ENCODE measurements at regions not wholly inside any gene's neighbourhood (a gene's known extent, or its start where the extent isn't known, plus 50 kb on each side); places are given as distances from the start of the nearest gene placed in this dataset.

DNA sequence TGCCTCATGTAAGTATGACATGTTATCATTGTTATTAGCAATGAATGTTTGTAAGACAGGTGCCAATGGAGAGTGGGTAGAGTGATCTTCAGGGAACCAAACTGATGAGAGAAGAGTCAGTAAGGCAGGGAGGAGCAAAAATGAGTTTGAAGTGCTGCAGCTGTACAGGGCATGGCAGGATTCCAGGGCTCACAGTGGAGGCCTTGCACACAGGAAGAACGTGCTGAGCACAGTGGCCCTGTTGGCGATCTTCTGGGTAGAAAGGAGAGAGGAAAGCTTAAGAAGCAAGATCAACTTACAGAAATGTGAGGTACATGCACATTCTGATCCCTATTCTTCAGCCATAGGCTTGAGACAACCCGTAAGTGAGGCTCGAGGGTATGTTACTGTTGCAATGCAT lies 219.3 kb upstream of the TMEM45B start:
- TF ChIP-seq, protein P1, sequence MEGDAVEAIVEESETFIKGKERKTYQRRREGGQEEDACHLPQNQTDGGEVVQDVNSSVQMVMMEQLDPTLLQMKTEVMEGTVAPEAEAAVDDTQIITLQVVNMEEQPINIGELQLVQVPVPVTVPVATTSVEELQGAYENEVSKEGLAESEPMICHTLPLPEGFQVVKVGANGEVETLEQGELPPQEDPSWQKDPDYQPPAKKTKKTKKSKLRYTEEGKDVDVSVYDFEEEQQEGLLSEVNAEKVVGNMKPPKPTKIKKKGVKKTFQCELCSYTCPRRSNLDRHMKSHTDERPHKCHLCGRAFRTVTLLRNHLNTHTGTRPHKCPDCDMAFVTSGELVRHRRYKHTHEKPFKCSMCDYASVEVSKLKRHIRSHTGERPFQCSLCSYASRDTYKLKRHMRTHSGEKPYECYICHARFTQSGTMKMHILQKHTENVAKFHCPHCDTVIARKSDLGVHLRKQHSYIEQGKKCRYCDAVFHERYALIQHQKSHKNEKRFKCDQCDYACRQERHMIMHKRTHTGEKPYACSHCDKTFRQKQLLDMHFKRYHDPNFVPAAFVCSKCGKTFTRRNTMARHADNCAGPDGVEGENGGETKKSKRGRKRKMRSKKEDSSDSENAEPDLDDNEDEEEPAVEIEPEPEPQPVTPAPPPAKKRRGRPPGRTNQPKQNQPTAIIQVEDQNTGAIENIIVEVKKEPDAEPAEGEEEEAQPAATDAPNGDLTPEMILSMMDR (IDR thresholded peaks at IDR 0.05; ENCODE audit: low read depth, low read length): no peak
- no peak overlapping the region for H3K4me3 ChIP-seq (replicated peaks in 1 of 2; ENCODE audit: low read depth in 2 of 2, low read length in 2 of 2)
- no peak for DNase-seq (ENCODE audit: low read depth in 2 of 2)

DNA sequence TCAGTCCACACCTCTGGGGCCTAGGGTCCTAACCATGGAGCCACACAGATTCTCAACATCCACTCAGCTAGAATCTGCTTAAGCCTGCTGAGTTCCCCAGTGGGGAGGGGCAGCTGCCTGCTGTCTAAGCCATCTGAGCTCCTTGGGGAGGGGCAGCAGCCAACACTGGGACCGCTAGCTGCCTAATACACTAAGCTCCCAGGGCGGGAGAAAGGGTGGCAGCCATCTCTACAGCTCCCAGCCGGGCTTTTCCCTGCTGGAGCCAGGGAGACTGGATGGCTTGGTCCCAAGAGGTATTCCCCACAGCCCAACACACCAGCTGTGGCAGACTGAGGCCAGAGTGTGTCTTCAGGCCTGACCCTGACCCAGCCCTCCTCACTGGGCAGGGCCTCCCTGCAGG lies 217.3 kb upstream of the TMEM45B start:
- DNase-seq (ENCODE audit: low read depth in 2 of 2): no peak
- TF ChIP-seq, protein P1 (IDR thresholded peaks at IDR 0.05; ENCODE audit: low read depth, low read length): no peak

DNA sequence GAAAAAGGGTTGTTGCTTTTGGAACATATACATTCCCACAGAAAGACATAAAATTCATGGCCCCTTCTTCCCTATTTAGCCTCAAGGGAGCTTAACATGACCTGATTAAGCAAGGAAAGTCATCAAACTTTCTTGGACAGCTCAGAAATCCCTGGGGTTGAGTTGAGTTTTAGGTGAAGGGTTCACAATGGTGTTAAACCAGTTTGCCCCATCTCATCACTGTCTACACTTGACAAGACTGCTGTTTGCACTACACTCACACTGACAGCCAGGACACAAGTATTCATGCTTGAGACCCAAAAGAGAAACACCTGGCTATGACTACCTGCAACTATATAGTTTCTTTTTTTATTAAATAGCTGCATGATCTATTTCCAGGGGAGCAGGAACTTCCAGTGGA lies 209.8 kb upstream of the TMEM45B start:
- DNase-seq (ENCODE audit: low read depth in 2 of 2): no peak
- TF ChIP-seq, protein P1 (IDR thresholded peaks at IDR 0.05; ENCODE audit: low read depth, low read length): no peak
- H3K4me3 ChIP-seq (replicated peaks in 1 of 2; ENCODE audit: low read depth in 2 of 2, low read length in 2 of 2): no peak overlapping the region

More for the DNA sequence above, 217.3 kb upstream of the TMEM45B start:
- no peak overlapping the region for H3K4me3 ChIP-seq (replicated peaks in 1 of 2; ENCODE audit: low read depth in 2 of 2, low read length in 2 of 2)

DNA sequence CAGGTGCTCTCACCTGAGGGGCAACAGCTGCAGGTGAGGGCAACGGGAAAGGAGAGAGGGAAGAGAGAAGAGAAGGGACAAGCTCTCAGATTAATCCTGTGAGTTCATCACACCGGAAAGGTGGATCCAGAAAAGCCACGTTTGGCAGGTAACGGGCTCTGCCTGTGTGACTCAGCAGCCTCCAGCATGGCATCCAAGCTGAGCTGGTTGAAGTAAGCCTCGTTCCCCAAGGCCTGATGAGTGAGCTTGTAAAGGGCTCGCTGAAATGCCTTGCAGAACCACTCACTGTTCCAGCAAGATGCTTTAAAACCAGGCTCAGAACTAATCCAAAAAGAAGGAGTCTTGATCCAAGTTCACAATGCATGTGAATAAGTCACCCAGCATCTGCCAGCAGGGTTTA lies 206.9 kb upstream of the TMEM45B start:
- no peak overlapping the region for H3K4me3 ChIP-seq (replicated peaks in 1 of 2; ENCODE audit: low read depth in 2 of 2, low read length in 2 of 2)
- DNase-seq (ENCODE audit: low read depth in 2 of 2): no peak
- TF ChIP-seq, protein P1 (IDR thresholded peaks at IDR 0.05; ENCODE audit: low read depth, low read length): no peak

DNA sequence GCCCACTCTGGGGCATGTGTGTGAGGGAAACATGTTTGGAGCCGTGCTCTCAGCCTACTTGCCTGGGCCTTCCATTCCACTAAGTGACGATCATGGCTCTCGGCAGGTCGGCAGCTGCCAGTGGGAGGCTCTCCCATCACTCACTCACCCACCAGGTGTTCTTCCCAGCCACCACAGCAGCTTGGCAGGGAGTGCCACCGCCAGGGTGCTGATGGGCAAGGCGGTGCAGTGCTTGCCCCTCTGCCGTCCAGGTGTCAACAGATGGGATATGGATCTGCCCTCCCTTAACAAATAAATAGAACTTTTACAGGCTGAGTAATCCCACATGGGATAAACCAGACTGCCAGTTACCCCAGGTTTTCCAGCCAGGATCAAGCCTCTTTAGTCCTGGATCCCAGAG lies 205.5 kb upstream of the TMEM45B start:
- DNase-seq (ENCODE audit: low read depth in 2 of 2): no peak
- TF ChIP-seq, protein P1 (IDR thresholded peaks at IDR 0.05; ENCODE audit: low read depth, low read length): no peak
- H3K4me3 ChIP-seq (replicated peaks in 1 of 2; ENCODE audit: low read depth in 2 of 2, low read length in 2 of 2): no peak overlapping the region

DNA sequence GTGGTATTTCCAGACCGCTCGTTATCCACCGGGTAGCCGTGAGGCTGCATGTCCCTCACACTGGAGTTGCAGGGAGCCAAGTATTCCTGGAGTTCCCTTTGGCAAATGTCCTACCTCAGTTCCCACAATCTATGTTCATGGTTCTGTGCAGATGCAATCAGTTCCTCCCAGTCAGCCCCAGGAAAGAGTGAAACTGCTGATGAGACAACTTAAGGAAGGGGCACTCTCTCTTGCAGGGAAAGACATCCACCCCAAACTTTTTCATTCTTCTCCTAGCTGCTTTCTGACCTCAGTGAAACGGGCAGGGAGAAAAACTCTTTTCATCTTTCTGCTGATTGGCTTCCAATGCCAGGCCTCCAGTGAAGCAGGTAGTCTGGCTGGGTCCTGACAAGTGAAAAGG lies 205.1 kb upstream of the TMEM45B start:
- TF ChIP-seq, protein P1 (IDR thresholded peaks at IDR 0.05; ENCODE audit: low read depth, low read length): no peak
- no peak for DNase-seq (ENCODE audit: low read depth in 2 of 2)
- no peak overlapping the region for H3K4me3 ChIP-seq (replicated peaks in 1 of 2; ENCODE audit: low read depth in 2 of 2, low read length in 2 of 2)
